HG03460 (cell line): ENCODE measurements at regions not wholly inside any gene's neighbourhood (a gene's known extent, or its start where the extent isn't known, plus 50 kb on each side); places are given as distances from the start of the nearest gene placed in this dataset.
"Not testable (repeated sequence)": the region's sequence is repeated elsewhere in the genome, so short reads cannot be mapped to it uniquely, and the experiment has no call there.

ENCODE experiments used
- ATAC-seq: cut with Tn5 transposase; IDR thresholded peaks from one replicate; pipeline ENCODE4 v1.9.1; 2021; ENCODE audit not compliant: unreplicated experiment

DNA sequence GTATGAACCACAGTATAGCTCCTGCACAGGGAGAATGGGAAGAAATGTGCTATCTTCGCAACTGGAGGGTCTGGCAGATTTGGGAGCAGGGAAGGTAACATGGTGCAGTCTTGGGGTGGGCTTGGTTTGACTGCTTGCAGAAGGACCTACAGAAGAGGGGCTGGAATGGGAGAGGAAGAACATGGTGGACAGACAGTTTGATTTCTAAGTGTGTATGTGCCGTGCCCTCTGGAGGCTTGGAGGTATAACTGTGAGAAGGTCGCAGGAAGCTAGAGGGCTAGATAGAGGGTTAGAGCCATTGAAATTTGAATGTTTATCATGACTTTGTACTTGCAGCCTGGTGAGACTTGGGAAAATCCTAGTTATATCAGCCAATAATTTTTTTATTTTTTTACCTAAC lies 169.2 kb downstream of the SQOR start:
- no peak for ATAC-seq

DNA sequence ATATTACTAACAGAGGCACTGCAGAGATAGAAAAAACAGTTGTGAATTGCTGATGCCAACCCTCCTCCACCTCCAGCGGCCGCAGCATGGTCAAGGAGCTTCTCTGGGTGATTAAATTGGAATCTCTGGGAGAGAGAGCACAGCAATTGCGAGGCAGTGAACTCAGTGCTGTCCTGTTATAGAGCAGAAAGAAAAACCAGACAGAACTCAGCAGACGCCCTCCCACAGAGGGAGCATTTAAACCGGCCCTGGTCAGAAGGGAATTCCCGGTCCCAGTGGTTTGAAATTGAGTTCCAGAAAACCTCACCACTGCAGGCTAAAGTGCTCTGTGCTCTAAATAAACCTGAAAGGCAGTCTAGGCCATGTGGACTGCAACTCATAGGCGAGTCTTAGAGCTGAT lies 175.4 kb downstream of the SQOR start:
- no peak for ATAC-seq

DNA sequence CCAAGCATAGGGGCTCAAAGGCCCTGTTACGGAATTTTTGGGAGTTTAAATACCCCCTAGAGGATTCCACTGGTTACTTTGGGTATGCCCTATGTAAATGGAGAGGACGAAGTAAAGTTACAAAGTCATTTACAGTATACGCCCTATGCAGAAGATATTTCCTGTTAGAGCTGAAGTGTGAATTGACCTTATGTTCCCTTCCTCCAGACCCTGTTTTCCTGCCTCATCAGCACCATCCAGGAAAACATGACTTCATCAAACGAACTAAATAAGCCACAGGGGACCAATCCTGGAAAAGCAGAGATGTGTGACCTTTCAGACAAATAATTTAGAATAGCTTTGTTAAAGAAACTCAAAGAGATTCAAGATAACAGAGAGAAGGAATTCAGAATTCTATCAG lies 177.4 kb downstream of the SQOR start:
- no peak for ATAC-seq

DNA sequence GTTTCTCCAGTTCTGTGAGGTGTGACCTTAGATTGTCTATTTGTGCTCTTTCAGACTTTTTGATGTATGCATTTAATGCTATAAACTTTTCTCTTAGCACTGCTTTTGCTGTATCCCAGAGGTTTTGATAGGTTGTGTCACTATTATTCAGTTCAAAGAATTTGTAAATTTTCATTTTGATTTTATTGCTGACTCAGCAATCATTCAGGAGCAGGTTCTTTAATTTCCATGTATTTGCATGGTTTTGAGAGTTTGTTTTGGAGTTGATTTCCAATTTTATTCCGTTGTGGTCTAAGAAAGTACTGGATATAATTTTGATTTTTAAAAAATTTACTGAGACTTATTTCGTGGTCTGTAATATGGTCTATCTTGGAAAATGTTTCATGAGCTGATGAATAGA lies 182.7 kb downstream of the SQOR start:
- not testable (repeated sequence) for ATAC-seq

DNA sequence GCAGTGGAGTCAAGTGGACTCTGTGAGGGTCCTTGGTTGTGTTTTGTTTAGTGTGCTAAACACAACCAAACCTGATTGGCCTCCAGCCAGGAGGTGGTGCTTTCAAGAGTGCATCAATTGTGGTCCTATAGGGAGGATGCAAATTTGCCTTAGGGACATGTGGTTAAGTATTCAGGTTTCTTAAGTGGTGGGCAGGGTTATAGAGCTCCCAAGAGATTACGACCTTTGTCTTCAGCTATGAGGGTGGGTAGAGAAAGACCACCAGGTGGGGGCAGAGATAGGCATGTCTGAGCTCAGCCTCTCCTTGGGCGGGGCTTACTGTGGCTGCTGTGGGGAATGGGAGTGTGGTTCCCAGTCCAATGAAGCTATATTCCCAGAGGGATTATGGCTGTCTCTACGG lies 186.6 kb downstream of the SQOR start:
- ATAC-seq, result no peak

DNA sequence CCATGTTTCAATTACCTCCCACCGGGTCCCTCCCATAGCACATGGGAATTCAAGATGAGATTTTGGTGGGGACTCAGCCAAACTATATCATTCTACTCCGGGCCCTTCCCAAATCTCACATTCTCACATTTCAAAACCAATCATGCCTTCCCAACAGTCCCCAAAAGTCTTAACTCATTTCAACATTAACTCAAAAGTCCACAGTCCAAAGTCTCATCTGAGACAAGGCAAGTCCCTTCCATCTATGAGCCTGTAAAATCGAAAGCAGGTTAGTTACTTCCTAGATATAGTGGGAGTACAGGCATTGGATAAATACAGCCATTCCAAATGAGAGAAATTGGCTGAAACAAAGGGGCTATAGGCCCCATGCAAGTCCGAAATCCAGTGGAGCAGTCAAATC lies 188.1 kb downstream of the SQOR start:
- not testable (repeated sequence) for ATAC-seq

DNA sequence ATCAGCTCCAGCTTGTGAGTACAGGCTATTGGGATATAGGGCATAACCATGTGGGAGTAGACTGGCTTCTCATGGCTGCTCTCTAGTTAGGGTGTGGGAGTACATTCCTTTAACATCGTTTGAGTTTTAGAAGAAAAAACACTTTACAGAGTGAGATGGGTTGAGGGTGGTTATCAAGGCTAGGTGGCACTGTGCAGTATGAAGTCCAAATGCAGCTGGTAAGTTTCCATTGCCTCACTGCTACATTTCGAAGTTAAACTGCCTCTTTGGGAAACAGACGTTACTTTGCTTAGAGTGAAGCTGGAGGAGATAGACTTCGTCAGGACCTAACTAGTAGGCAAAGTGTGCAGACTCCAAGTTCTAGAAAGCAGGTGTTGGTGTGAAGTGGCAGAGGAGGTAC lies 192.4 kb downstream of the SQOR start:
- ATAC-seq, result no peak

DNA sequence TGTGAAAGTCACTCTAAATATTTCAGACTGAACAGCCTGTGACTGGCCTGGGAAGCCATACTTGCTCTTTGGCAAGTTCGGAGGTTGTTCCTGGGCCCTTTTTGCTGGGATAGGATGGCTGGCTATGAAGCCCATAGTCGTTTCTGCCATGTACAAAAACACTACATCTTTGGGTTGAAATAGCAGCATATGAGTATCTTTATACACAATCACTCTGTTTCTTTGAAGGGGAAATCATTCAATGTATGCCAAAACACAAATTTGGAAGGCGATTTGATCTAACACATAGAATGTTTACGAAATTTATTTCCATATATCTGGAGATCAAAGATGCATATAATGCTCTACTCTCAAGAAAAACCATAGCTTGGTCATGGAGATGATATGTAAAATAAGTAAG lies 192.9 kb downstream of the SQOR start:
- ATAC-seq, result no peak

DNA sequence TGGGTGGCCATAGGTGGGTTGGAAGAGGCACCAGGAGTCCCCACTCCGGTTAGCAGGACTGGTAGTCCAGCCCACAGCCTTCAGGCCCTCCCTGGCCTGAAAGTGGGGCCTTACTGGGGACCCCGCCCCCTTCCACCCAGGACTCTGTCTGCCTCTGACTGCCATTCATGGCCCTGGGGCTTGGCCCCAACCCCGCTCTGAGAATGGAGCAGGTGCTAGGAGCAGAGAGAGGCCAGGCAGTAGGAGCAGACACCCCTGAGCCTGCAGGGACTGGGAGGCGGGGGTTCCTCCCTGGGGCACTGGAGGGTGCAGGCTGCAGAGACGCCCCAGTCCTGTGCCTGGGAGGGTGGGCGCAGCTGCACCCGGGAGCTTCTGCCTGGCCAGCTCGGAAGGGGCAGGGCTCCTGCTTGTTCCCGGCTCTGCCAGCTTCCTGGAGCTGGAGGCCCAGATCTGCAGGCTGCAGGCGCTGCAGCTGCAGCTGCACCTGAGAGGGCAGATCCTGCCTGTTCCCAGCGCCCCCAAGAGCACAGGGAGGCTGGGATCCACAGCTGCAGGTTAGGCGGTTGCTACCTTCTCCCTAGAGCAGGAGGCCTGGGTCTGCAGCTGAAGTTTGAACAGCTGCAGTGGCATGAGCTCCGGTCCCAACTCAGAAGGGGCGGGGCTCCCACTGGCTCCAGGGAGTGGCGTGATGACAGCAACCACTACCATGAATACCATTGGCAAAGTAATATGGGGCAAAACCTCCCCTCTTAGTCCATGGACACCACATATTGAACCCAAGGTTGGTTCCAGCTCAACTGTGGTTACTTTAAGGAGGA lies 194.7 kb downstream of the SQOR start:
- no peak for ATAC-seq

DNA sequence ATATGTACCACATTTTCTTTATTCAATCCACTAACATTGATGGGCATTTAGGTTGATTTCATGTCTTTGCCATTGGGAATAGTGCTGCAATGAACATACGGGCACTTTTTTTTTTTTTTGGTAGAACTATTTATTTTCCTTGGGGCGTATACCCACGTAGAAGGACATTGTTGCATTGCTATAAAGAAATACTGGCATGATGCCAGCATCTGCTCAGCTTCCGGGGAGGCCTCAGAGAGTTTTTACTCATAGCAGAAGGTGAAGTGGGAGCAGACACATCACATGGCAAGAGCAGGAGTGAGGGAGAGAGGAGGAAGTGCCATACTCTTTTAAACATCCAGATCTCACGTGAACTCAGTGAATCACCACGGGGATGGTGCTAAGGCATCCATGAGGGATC lies 197.0 kb downstream of the SQOR start:
- ATAC-seq, result no peak

DNA sequence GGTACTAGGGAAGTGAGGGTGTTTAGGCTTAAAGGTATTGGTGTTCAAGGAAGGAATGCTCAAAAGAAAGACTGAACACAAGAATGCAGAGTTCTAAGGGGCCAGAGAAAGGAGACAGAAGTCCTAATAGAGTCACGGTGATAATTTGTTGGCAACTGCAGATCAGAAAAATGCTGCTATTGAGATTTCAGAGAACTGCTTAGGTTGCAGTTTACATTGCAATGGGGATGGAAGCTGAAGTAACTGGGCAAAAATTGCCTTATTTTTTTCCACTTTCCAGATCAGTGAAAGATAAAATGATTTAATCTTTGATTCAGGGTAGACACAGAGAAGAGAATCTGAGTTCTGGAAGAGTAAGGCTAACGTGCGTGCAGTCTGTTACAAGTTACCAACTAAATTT lies 199.8 kb downstream of the SQOR start:
- no peak for ATAC-seq

DNA sequence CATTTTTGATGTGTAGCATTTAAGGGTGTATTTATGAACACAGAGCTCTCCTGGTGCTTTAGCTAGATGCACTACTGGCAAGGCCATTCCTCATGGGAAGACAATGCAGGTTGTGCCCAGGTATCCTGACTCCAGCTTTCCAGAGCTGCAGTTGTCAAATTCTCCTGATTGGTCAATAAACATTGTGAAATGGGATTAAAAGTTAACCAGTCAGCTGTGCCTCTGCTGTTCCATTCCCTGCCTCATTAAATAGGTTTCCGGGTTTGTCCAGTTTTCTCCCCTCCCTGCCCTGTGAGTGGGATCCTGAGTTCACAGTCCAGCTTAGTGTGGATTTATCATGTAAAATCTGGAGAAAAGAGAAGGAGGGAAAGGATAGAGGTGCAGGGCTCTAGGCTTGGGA lies 207.3 kb downstream of the SQOR start:
- ATAC-seq, result no peak

DNA sequence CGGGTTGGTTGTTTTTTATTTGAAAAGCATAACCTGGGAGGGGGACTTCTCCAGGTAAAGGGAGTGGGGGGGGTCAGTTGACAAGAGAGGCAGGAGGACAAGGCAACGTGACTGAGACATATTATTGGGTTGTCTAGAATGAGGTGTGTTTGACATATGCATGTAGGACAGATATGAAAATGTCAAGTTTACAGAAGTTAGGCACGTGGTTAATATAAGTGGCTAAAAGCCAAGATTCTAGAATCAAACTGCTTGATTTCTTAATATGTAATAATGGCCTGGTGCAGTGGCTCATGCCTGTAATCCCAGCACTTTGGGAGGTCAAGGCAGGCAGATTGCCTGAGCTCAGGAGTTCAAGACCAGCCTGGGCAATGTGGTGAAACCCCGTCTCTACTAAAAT lies 212.8 kb downstream of the SQOR start:
- ATAC-seq, result no peak

DNA sequence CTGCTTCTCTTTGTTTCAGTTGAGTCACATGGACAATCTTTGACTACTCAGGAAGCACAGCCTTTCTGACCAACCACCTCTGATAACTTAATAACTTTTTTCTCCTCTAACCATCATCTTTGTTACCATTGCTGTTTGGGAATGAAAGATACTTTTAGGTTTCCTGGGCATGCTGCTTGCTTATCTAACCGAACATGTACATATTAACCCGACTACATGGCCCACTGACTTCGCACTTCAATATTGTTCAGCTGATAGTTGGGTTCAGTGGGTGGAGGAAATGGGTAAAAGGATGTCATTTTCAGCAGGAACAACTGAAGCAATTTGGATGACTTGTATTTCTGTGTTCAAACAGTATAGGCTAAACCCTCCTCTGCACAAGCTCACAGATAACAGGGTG lies 214.3 kb downstream of the SQOR start:
- no peak for ATAC-seq

DNA sequence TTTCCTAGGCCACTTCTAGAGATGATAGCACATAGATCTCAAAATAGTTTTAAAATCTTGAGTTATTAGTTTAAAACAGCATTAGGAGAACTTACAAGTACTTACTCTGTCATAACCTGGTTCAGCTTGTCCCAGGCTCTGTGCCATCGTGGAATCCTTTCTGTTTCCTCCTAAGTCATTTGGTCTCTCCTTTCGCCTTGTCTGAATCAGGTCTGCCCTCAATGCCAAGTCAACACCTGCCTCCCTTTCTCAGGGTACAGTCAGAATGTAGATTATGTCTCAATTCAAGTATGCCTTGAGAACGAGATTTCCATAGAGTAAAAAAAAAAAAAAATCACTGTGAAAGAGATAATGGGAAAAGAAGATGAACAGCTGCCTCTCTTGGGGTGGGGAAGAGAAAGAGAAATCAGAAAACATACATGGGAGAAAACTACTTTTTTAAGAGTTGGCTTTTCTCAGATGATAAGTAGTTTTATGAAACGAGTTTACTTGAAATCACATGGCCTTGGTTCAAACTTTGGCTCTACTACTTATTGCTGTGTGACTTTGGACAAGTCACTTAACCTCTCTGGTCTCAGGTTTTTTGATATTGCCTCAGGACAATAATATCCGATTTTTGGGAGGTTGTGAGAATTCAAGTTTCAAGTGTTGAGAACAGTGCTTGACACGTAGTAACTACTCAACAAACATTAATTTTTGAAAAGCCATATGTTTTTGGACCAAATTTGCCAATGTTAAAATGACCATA lies 219.8 kb downstream of the SQOR start:
- no peak for ATAC-seq

DNA sequence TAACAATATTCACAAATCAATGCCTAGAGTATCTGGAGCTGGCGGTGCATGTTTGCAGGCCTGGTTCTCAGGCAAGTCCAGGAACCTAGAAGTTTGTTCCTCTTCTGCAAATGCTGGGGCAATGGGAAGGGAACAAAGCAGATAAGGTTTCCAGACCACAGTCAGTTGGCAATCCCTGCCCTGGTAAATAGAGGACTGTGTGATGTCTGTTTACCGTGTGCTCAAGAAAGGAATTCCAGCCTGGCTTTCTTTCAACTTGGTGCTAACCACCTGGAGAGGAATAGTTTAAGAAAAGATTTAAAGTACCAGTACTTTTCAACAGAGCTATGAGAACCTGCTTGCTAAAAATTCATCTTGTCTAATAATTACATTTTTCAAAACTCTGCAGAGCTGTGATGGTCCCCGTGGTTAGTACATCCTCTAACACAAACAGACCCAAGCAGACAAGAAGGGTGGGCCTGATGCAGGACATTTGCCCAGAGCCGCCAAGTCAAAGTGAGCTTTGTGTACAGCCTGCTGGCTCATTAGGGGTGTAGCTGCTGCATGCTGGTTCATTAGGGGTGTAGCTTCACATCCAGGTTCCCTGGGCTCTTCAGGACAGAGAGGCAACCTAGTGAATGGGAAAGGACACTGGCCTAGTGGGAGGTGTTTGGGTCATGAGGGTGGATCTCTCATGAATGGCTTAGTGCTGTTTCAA lies 220.5 kb downstream of the SQOR start:
- ATAC-seq, result no peak

DNA sequence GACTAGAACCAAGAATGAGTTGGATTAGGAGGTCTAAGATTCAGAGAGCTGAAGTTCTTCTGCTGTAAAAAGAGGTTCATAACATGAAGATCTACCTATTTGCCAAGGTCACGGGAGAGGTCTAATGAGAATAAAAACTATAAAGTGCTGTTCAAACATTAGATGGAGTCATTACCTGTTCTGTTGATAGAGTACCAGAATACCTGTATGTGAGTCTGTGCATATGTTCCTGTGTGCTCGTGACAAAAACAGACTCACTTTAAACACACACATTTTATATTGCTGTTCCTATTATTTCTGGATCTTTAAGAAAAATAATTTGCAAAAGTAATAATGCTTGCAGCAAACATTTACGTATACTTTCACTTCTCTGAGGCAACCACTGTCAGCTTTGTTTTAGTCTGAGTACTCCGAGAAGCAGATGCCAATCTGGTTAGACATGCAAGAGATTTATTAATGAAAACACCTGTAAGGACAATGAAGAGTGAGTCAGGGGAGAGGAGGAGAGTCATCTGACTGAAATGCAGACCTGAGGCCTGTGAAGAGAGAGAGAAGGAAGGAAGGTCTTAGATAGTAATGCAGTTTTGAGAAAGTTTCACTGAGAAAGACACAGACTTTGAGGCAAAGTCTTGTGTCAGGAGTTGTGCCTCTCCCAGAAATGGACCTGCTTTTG lies 221.2 kb downstream of the SQOR start:
- no peak for ATAC-seq

DNA sequence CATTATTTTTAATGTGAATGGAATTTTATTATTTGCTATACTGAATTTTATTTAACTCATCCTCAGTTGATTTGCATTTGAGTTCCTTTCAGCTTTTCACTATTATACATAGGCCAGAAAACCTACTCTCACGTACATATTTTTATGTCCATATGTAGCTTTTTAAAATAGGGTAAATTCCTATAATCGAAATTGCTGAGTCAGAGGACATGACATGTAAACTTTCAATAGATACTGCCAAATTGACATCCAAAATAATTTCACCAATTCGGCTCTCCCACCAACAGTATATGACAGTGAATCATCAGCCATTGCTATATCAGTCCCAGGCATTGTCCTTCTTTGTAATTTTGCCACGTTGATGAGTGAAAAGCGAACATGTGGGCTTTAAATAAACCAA lies 222.5 kb downstream of the SQOR start:
- ATAC-seq, result no peak

DNA sequence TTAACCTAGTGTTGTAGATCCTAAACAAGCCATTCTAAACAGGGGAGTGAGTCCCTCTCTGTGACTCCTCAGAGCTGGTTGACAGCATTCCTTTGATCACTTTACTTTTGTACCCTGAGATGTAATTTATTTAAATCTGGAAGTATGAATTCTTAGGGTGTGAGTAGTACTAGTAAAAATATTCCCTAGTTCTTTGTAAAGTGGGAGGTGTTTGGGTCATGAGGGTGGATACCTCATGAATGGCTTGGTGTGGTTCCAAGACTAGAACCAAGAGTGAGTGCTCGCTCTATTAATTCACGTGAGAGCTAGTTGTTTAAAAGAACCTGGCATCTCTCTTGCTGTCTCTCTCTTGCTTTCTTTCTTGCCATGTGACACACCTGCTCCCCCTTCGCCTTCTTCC lies 223.7 kb downstream of the SQOR start:
- ATAC-seq, result no peak

DNA sequence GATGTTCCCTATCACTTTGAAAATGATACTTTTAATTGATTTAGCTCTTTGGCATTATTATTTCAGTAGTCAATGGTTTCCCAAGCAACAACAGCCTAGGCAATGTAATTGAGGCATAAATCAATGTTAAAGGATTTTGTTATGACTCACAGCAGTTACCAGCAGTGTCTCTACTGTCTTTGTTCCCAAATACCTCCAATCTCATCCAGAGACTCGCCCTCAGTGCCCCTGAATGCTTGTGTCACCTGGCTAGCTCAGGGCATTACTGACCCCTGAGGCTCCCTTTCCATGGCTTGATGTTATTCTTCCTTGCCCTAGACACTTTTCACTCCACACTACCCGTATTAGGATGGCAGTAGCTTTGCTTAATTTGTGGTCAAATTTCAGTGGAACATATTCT lies 227.2 kb downstream of the SQOR start:
- ATAC-seq, result no peak

DNA sequence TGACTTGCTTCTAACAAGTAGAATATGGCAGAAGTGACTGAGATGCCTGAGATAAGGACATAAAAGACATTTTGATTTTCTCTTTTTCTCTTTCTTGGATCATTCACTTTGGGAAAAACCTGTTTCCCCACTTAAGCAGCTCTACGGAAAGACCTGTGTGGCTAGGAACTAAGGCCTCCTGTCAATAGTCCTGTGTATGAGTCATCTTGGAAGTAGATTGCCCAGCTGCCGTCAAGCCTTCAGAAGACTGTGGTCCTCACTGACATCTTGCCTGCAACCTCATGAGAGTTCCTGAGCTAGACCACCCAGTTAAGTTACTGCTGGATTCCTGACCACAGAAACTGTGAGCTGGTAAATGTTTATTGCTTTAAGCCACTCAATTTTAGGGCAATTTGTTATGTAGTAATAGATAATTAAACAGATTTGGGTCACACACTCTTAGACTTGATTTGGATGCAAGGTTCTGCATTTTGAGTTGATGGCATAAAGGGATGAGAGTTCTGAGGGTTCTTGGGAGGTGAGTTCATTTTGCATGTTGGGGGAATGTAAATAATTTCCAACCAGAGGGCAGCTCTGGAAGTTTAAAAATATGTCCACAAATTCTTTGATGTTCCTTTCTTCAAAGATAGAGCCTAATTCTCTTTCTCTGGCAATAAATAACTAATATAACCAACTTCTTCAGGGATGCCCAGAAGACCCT lies 229.2 kb downstream of the SQOR start:
- ATAC-seq, result no peak
